Cardiac muscle cell (in vitro differentiated cells and primary cell): ENCODE measurements at regions not wholly inside any gene's neighbourhood (a gene's known extent, or its start where the extent isn't known, plus 50 kb on each side); places are given as distances from the start of the nearest gene placed in this dataset.

ENCODE experiments used
- DNase-seq, 2 donors: peaks; one replicate each; pipeline versions ENCODE4 v3.0.0 to v3.0.0-alpha.2; 2010 to 2017; ENCODE audit warnings: low read depth in 1 of 2, low spot score in 1 of 2
- H3K27ac ChIP-seq: fragments of 200-600 bp; sonication (generic); 2 replicates; pipeline ENCODE4 v1.5.1; 2016
- H3K27me3 ChIP-seq: fragments of 200-600 bp; sonication (generic); 2 replicates; pipeline ENCODE4 v1.6.0; 2016; ENCODE audit warnings: control low read depth
- H3K36me3 ChIP-seq: fragments of 200-600 bp; sonication (generic); 2 replicates; pipeline ENCODE4 v1.5.1; 2016; ENCODE audit warnings: control low read depth
- H3K4me1 ChIP-seq: fragments of 200-600 bp; sonication (generic); 2 replicates; pipeline ENCODE4 v1.8.1; 2017; ENCODE audit warnings: low read depth, mild to moderate bottlenecking, mixed run types
- H3K4me3 ChIP-seq: fragments of 200-600 bp; sonication (generic); 2 replicates; pipeline ENCODE4 v1.5.1; 2016; ENCODE audit warnings: mild to moderate bottlenecking
- H3K9me3 ChIP-seq: fragments of 200-600 bp; sonication (generic); 2 replicates; pipeline ENCODE4 v1.5.1; 2017; ENCODE audit warnings: low read depth, mild to moderate bottlenecking, control low read depth
- CTCF ChIP-seq: IDR thresholded peaks from 2 replicates; pipeline ENCODE4 v1.5.1; 2012; ENCODE audit warnings: low read depth, mild to moderate bottlenecking, low read length

DNA sequence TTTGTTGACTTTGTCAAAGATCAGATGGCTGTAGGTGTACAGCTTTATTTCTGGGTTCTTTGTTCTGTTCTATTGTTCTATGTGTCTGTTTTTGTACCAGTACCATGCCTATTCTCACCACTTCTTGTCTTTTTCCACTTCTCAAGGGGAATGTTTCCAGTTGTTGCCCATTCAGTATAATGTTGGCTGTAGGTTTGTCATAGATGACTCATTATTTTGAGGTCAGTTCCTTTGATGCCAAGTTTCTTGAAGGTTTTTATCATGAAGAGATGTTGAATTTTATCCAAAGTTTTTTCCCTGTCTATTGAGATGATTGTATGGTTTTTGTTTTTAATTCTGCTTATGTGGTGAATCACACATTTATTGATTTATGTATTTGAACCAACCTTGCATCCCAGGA lies 216.7 kb upstream of the RNF32 start:
- Histone ChIP-seq H3K36me3 (no peaks in the 10 kb centered on the region), H3K9me3 (no peaks in the 10 kb centered on the region), H3K4me3 (no peak overlapping the region), H3K4me1 (no peaks in the 10 kb centered on the region), H3K27ac (no peak overlapping the region), H3K27me3 (no peaks in the 10 kb centered on the region)
- DNase-seq, result no peak
- no peak for TF ChIP-seq CTCF

DNA sequence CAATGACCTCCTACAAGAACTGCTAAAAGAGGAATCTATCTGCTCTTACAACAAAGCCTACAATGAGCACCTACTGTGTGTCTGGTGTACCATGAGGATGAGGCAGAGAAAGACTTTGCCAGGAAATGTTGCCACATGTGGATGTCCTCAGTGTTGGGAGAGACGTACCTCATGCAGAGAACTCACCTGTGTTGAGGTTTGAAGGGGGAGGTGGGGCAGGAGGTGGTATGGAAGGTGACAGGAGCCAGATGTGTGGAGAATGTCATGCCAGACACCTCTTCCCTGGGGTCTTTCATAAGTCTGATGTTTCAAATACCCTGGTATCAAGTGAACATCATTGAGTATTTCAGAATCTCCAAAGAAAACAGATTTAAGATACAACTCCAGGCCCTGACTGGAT lies 220.1 kb upstream of the RNF32 start:
- H3K4me3 ChIP-seq, result no peak overlapping the region
- no peaks in the 10 kb centered on the region for H3K9me3 ChIP-seq
- no peak overlapping the region for H3K27ac ChIP-seq
- no peaks in the 10 kb centered on the region for H3K4me1 ChIP-seq
- no peaks in the 10 kb centered on the region for H3K27me3 ChIP-seq
- no peaks in the 10 kb centered on the region for H3K36me3 ChIP-seq
- no peak for DNase-seq
- TF ChIP-seq CTCF, result no peak

DNA sequence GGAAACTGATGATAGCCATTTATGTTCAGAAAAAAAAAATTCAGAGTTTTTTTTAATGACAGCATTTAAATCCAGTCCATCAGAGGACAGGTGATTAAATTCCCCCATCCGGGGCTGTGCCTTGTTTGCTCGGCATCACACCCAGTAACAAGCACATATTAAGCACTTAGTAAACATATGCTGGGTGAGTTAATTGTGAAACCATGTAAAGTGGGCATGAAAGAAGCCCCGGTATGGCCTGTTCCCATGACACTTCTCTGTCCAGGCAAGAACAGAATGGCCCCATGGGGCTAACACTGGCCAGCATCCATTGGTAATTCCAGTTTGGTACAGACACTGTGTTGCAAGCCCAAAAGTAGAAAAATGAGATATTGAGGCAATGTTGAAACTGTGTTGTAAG lies 220.8 kb upstream of the RNF32 start:
- Histone ChIP-seq H3K9me3 (no peaks in the 10 kb centered on the region), H3K4me1 (no peaks in the 10 kb centered on the region), H3K27me3 (no peaks in the 10 kb centered on the region), H3K36me3 (no peaks in the 10 kb centered on the region), H3K4me3 (no peak overlapping the region), H3K27ac (no peak overlapping the region)
- no peak for DNase-seq
- no peak for TF ChIP-seq CTCF

- no peak overlapping the region for H3K4me3 ChIP-seq
- no peak for DNase-seq
- H3K36me3 ChIP-seq, result no peaks in the 10 kb centered on the region
- H3K27ac ChIP-seq, result no peak overlapping the region
- H3K27me3 ChIP-seq, result no peaks in the 10 kb centered on the region
- no peaks in the 10 kb centered on the region for H3K9me3 ChIP-seq
- no peak for TF ChIP-seq CTCF
- no peaks in the 10 kb centered on the region for H3K4me1 ChIP-seq
Observed at GRCh38 chr7:156402255-156402654, 238.3 kb upstream of the RNF32 start.

DNA sequence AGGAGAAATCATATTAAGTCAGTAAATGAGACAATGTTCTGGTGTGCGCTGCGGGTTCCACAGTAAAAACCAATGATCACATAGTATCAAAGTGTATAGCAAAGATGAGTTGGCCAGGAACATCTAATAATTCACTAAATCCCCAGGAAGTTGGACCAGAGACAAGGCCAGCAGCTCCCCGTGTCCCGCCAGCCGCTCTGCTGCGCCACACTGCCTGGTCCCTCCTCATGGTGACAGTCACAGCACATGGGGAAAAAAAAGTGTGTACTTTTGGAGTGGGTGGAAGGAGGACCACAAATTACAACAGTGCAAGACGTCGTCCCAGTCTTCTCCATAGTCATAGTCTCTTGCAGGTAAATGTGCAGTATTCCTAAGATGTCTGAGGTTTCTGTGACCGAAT lies 239.0 kb upstream of the RNF32 start:
- TF ChIP-seq CTCF, result no peak
- Histone ChIP-seq H3K27me3 (no peaks in the 10 kb centered on the region), H3K4me3 (no peak overlapping the region), H3K36me3 (no peaks in the 10 kb centered on the region), H3K9me3 (no peaks in the 10 kb centered on the region), H3K27ac (no peak overlapping the region), H3K4me1 (no peaks in the 10 kb centered on the region)
- DNase-seq, result no peak

GRCh38 chr7:156400046-156400445 lies 240.5 kb upstream of the RNF32 start:
- Histone ChIP-seq H3K4me1 (no peaks in the 10 kb centered on the region), H3K27me3 (no peaks in the 10 kb centered on the region), H3K27ac (no peak overlapping the region), H3K9me3 (no peaks in the 10 kb centered on the region), H3K36me3 (no peaks in the 10 kb centered on the region), H3K4me3 (no peak overlapping the region)
- no peak for TF ChIP-seq CTCF
- DNase-seq, result no peak
